ENCODE measurements at regions not wholly inside any gene's neighbourhood (a gene's known extent, or its start where the extent isn't known, plus 50 kb on each side); places are given as distances from the start of the nearest gene placed in this dataset.

- TF ChIP-seq, protein P1, sequence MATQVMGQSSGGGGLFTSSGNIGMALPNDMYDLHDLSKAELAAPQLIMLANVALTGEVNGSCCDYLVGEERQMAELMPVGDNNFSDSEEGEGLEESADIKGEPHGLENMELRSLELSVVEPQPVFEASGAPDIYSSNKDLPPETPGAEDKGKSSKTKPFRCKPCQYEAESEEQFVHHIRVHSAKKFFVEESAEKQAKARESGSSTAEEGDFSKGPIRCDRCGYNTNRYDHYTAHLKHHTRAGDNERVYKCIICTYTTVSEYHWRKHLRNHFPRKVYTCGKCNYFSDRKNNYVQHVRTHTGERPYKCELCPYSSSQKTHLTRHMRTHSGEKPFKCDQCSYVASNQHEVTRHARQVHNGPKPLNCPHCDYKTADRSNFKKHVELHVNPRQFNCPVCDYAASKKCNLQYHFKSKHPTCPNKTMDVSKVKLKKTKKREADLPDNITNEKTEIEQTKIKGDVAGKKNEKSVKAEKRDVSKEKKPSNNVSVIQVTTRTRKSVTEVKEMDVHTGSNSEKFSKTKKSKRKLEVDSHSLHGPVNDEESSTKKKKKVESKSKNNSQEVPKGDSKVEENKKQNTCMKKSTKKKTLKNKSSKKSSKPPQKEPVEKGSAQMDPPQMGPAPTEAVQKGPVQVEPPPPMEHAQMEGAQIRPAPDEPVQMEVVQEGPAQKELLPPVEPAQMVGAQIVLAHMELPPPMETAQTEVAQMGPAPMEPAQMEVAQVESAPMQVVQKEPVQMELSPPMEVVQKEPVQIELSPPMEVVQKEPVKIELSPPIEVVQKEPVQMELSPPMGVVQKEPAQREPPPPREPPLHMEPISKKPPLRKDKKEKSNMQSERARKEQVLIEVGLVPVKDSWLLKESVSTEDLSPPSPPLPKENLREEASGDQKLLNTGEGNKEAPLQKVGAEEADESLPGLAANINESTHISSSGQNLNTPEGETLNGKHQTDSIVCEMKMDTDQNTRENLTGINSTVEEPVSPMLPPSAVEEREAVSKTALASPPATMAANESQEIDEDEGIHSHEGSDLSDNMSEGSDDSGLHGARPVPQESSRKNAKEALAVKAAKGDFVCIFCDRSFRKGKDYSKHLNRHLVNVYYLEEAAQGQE (IDR thresholded peaks at IDR 0.05; ENCODE audit: insufficient read depth in 1 of 2, low read depth in 2 of 2, low read length in 2 of 2), result no peak
- TF ChIP-seq TAF1 (IDR thresholded peaks at IDR 0.05; ENCODE audit: borderline replicate concordance, insufficient read depth, low read length), result no peak
- TF ChIP-seq POLR2AphosphoS5 (IDR thresholded peaks at IDR 0.05; ENCODE audit: low read depth, low read length), result no peak
Observed at GRCh38 chr6:28817808-28818145, 106.0 kb downstream of the TRIM27 start.
